ENCODE measurements at regions not wholly inside any gene's neighbourhood (a gene's known extent, or its start where the extent isn't known, plus 50 kb on each side); places are given as distances from the start of the nearest gene placed in this dataset.
A peak's percentile ranks its signal among the peaks of the same experiment; 100 is the strongest.

DNA sequence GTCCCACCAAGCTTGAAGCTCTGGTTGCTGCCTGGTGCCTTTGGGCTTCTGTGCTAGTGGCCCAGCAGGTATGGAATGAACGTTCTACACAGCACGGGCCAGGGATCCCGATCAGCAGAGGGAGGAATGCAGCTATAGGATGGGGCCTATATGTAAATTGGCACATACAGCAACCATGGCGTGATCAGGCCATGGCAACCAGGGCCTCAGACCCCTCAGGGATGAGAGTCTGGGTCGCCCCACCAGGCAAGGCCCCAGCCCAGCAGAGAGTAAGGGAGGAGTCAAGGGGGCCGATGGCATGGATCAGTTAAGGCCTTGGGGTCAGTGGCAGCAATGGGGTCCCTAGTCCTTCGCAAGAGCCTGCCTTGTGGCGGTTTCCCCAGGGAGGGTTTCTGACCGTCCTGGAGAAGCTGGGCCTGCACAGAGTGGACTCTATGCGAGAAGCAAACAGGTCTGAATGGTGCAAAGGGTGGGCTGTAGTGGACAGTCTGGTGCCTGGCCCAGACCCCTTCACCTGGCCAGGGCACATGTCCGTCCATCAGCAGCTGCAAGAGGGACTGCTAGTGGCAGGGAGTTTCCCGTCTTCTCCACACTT is 98.2 kb upstream of the SLC22A11 start:
- DNase-seq = no peak

DNA sequence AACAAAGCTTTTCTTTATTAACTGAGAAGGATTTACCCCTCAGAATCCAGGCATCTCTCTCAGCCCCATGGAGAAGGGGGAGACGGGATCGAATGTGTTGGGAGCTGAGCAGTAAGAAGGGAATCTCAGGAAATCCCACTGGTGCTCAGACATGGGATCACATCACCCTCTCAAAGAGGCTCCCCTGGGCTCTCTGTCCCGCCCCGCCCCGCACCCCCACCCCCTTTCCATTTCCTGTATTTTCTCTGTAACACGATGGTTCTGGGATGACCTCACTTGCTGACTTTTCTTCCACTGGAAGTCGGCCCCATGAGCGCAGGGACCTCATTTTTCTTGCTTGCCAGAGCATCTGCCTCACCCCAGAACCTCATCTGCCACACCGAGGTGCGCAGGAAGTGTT is 96.7 kb upstream of the SLC22A11 start:
- DNase-seq = no peak

GRCh38 chr11:64459609-64460008 is 96.1 kb upstream of the SLC22A11 start:
- no peak for DNase-seq

DNA sequence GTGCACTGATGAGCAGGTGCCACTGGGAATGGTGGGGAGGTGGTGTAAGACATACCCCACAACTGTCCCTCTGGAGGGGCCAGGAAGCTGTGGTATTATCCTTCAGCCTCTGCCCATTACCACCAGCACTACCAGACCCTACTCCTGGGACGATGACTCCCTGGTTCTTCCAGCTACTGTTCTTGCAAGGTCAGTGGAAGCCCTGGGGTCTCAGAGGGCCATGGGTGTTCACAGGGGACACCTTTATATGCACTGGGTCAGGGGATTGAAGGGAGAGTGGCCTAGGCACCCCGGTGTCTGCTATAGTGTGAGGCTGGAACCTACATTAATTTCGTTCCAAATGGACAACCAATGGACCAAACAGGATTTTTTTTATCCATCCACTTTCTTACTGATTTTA is 94.7 kb upstream of the SLC22A11 start:
- DNase-seq = no peak

DNA sequence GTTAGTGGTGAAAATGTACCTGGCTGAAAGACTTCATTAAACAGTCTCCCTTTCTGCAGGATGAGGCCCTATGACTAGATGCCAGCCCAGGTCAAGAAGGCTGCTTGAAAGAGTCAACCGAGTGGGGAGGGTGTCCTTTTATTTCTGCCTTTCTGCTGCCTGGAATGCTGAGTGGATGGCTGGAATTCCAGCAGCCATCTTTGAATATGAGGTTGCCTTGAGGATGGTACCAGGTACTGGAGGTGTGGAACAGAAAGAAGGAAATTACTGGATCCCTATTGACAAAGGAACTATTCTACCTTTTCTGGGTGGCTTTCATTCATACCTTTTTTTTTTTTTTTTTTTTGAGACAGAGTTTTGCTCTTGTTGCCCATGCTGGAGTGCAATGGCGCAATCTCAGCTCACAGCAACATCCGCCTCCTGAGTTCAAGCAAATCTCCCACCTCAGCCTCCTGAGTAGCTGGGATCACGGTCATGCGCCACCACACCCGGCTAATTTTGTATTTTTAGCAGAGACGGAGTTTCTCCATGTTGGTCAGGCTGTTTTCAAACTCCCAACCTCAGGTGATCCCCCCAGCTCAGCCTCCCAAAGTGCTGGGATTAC is 89.5 kb upstream of the SLC22A11 start:
- no peak for DNase-seq

DNA sequence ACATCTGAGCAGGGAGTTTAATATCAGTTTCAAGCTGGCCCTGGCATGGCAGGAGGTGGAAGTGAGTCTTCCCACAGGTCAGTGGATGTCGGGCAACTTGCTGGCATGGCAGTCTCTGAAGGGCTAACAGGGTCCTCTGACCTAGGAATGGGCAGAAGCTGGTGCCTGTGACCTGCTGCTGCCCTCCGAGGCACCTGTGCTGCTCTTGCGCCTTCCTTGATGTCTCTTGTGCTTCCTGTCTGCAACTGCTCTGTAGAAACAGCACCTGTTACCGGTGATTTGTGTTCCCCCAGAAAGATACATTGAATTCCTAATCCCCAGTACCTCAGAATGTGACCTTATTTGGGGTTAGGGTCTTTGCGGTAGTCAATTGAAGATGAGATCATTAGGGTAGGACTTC is 86.5 kb upstream of the SLC22A11 start:
- no peak for DNase-seq

DNA sequence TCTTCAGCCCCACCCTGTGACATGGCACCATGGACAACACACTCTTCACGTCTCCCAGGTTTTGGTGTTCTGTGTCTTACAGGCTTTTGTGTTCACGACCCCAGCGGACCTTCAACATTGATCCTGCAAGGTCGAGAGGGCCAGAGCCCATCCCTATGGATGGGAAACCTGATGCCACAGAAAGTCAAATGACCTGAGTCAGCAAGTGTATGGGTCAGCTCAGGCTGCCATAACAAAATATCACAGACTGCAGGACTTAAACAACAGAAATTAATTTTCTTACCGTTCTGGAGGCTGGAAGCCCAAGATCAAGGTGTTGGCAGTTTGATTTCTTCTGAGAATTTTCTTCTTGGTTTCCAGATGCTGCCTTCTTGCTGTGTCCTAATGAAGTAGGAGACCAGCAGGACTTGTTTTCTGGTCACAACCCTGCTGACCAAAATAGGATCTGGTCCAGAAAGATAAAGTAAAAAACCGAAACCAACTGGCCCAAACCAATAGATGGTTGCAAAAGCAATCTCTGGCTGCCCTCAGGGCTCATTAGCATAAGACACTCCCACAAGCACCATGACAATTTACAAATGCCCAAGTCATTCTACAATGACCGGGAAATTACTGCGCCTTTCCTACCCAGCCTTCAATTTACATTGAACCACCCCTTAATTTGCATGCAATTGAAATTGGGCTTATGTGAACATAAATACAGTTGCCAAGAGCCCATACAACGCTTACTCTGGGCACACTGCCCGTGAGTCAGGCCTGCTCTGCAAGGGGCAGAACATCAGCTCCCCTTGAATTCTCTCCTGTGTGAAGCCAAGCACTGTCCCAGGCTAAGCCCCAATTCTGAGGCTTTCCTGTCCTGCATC is 82.9 kb upstream of the SLC22A11 start:
- DNase-seq = no peak

DNA sequence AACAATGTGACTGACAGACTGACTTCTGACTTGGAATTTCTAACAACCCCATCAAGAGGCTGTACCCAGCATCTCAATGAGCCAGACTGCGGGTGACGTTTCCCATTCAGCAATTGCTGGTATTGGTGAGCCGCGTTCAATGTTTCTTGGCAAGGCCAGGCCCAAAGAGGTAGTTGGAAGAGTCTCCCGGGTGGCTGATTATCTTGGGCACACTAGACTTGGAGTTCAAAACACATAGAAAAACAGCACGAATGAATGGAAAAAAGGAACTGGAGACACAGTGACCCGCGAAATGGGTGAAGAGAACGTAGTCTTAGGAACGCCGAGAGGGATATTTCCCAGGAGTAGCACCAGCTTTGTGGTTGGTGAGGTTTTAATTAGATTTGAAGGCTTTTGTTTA is 81.1 kb upstream of the SLC22A11 start:
- DNase-seq = no peak

- no peak for DNase-seq
These were observed 80.6 kb upstream of the SLC22A11 start for GRCh38 chr11:64475145-64475544.

DNA sequence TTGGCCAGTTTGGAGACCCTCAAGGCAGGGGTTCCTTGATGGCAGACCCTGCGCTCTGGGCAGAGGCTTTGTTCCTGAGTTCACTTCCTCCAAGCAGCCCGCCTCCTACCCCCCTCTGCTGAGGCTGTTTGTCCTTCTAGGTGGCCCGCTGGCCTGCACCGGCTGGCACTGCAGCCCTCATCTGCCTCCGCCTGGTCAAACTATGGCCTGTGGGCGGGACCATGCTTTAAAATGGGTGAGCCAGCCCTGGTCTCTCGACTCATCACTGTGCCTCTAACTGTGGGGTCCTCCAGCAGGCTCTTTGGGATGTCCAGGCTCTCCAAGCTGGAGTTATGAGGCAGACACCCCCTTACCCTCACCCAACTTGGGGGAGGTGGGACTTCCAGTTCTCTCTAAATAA is 78.9 kb upstream of the SLC22A11 start:
- no peak for DNase-seq

- DNase-seq = no peak
These were observed 78.1 kb upstream of the SLC22A11 start for GRCh38 chr11:64477675-64478074.

- no peak for DNase-seq
These were observed 73.2 kb upstream of the SLC22A11 start for GRCh38 chr11:64482588-64482987.

- DNase-seq = no peak
These were observed 71.3 kb upstream of the SLC22A11 start for GRCh38 chr11:64484191-64485022.

DNA sequence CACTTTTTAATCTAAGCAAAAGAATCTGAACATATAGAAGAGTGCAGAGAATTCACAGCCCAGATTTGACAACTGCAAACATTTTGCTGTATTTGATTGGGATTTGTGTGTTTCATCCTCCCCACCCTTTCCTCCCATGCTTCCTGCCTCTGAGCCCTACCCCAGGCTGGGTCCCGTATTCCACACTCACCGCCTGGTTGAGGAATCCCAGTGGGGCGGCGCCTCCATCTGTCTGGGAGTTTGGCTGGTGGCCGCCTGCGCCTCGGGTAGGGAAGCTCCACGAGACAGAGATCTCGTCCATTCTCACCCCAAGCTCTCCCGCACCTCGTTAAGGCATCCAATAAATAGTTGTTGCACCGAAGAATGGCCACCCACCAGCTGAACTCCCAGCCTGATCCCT is 70.7 kb upstream of the SLC22A11 start:
- DNase-seq = peak in 1 of 2 experiments; percentile 9

- DNase-seq = peak; percentile 44 to 67
These were observed 65.8 kb upstream of the SLC22A11 start for GRCh38 chr11:64489831-64490441.

DNA sequence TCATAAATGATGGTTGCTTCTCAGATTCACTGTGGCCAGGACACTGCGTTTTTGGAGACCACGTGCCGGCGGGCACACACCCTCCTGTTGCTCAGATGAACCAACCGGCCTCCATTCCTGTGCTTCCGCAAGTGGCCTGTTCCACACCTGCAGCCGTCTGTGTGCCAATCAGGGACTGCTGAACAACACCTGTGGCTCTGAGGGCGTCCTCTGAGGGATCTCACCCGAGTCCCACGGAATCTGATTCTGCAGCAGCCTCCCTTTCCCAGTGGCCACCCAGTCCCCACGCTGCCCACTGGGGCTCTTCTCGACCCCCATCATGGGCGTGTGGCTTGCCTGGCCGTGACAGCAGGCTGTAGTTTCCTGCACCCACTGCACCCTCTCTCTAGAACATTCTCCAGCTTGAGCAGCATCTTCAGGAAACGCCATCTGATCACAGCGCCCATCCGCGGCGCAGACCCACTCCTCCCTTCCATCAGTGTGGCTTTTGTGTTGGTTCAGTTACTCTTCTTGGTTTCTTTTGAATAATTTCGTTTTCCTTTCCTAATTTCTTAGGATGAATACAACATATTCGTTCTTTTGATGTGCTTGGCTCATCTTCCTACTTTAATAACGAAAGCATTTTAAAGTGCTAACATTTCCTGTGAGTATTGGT is 65.1 kb upstream of the SLC22A11 start:
- DNase-seq = peak in 1 of 2 experiments; percentile 11

DNA sequence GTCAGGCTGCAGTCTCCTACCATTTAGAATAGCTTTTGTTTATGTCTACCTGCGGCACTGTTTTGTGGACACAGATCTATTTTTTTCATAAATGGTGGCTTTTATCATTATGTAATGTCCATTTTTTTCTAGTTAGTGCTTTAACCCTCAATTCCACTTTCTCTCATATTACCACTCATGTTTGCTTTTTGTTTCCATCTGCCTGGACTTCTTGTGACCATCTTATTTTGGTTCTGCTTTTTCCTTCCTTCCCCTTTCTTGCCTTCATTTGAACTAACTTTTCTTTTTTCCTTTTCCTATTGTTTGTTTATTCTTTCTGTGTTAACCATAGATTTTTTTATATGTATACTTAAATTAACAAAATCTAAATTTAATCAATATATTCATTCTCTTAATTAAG is 63.2 kb upstream of the SLC22A11 start:
- no peak for DNase-seq

DNA sequence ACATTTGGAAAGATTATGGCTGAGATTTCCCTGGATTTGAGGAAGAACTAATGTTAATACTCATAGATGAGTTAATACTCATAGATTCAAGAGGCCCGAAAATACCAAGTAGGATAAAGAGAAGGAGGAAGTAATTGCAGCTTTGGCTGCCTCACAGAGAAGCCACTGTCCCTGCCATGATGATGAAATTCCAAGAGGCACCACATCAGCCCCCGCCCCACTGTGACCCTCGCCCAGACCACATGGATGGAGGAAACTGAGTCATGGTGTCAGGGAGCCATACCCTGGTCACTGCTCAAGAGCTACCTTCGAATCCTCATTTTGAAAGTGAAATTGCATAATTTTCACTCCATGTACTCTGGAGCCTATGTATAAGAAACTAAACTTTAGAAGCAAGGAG is 57.6 kb upstream of the SLC22A11 start:
- no peak for DNase-seq

GRCh38 chr11:64499261-64500004 is 56.3 kb upstream of the SLC22A11 start:
- no peak for DNase-seq

DNA sequence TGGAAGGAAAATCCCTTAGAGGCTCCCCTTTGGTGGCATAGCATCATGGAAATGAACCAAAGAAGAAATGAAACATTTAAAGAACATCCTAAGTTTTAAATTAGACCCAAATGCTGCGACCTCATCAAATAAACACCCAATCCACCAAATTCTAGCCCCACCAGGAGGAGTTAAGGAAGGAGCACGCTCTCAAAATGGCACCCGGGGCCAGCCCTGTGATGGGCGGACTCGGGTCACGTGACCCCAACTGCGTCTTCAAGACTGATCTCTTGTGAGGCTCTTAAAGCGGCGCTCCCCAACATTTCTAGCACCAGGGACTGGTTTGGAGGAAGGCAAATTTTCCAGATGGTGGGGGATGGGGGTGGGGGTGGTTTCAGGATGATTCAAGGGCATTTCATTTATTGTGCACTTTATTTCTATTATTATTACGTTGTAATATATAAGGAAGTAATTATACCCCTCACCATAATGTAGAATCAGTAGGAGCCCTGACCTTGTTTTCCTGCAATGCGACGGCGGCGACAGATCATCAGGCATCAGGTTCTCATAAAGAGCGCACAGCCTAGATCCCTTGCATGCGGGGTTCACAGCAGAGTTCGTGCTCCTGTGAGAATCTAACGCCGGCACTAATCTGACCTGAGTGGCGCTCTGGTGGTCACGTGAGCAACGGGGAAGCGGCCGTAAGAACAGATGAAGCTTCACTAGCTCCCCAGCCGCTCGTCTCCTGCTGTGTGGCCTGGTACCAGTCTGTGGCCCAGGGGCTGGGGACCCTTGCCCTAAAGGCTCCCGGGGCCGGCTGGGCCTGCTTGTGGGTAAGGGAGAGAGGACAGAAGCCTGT is 55.3 kb upstream of the SLC22A11 start:
- DNase-seq = peak; percentile 69 to 84
